Activated naive CD8-positive, alpha-beta T cell treated with anti-CD3 and anti-CD28 coated beads, Interleukin-2, amount 50 U/mL, for 16 hours (primary cell): ENCODE measurements at regions not wholly inside any gene's neighbourhood (a gene's known extent, or its start where the extent isn't known, plus 50 kb on each side); places are given as distances from the start of the nearest gene placed in this dataset.
"Not testable (repeated sequence)": the region's sequence is repeated elsewhere in the genome, so short reads cannot be mapped to it uniquely, and the experiment has no call there.

Experiments
- DNase-seq: peaks from one replicate; pipeline ENCODE4 v3.0.0-alpha.2; 2020; ENCODE audit warnings: low read depth, low spot score

- no peak for DNase-seq
Observed at GRCh38 chr6:144955859-144956258, 670.7 kb downstream of the UTRN start.

GRCh38 chr6:144956697-144957096 lies 671.6 kb downstream of the UTRN start:
- not testable (repeated sequence) for DNase-seq

- no peak for DNase-seq
Observed at GRCh38 chr6:144957236-144957937, 672.3 kb downstream of the UTRN start.

- DNase-seq = no peak
Observed at GRCh38 chr6:144969154-144969553, 684.0 kb downstream of the UTRN start.

- DNase-seq = no peak
Observed at GRCh38 chr6:144969602-144970272, 684.6 kb downstream of the UTRN start.

GRCh38 chr6:144977250-144977864 lies 692.2 kb downstream of the UTRN start:
- DNase-seq = not testable (repeated sequence)

- no peak for DNase-seq
Observed at GRCh38 chr6:144978208-144978607, 693.1 kb downstream of the UTRN start.

- DNase-seq = no peak
Observed at GRCh38 chr6:144986271-144986670, 701.1 kb downstream of the UTRN start.

GRCh38 chr6:144989319-144990107 lies 704.4 kb downstream of the UTRN start:
- DNase-seq = no peak

- DNase-seq = no peak
Observed at GRCh38 chr6:144990784-144991183, 705.6 kb downstream of the UTRN start.

- DNase-seq = no peak
Observed at GRCh38 chr6:144993870-144994269, 708.7 kb downstream of the UTRN start.

GRCh38 chr6:144997996-144998395 lies 712.9 kb downstream of the UTRN start:
- no peak for DNase-seq

GRCh38 chr6:144999127-144999526 lies 714.0 kb downstream of the UTRN start:
- DNase-seq = no peak

GRCh38 chr6:145003145-145003544 lies 718.0 kb downstream of the UTRN start:
- no peak for DNase-seq

GRCh38 chr6:145006914-145007313 lies 721.8 kb downstream of the UTRN start:
- DNase-seq = no peak

- no peak for DNase-seq
Observed at GRCh38 chr6:145008715-145009114, 723.6 kb downstream of the UTRN start.

GRCh38 chr6:145009711-145010110 lies 724.6 kb downstream of the UTRN start:
- DNase-seq = no peak

GRCh38 chr6:145012039-145012662 lies 723.2 kb downstream of the EPM2A start:
- DNase-seq = no peak

GRCh38 chr6:145015739-145016558 lies 719.4 kb downstream of the EPM2A start:
- DNase-seq = no peak

- DNase-seq = no peak
Observed at GRCh38 chr6:145017051-145017450, 718.3 kb downstream of the EPM2A start.

- no peak for DNase-seq
Observed at GRCh38 chr6:145017516-145017915, 717.8 kb downstream of the EPM2A start.
